GM12891 (cell line): ENCODE measurements at regions not wholly inside any gene's neighbourhood (a gene's known extent, or its start where the extent isn't known, plus 50 kb on each side); places are given as distances from the start of the nearest gene placed in this dataset.

Experiments used
- DNase-seq: peaks from one replicate; pipeline ENCODE4 v3.0.0; 2011; ENCODE audit warnings: low spot score; ENCODE audit not compliant: insufficient read length
- FAIRE-seq: peaks from 2 replicates; lab custom pipeline; 2011; peaks lifted over from hg19 to GRCh38; lab: Jason Lieb, UNC
- PAX5 ChIP-seq: IDR thresholded peaks from 2 replicates; pipeline ENCODE4 v1.6.1; 2011; ENCODE audit warnings: low read length, moderate library complexity, mild to moderate bottlenecking; ENCODE audit not compliant: insufficient read depth, severe bottlenecking
- POLR2A ChIP-seq: IDR thresholded peaks from 2 replicates; pipeline ENCODE4 v1.6.1; 2011; ENCODE audit warnings: low read depth, low read length, control low read depth
- POLR2AphosphoS5 ChIP-seq: IDR thresholded peaks from 2 replicates; pipeline ENCODE4 v1.6.1; 2011; ENCODE audit warnings: low read depth, low read length, control low read depth
- POU2F2 ChIP-seq: IDR thresholded peaks from 2 replicates; pipeline ENCODE4 v1.6.1; 2011; ENCODE audit warnings: low read depth, mild to moderate bottlenecking, control low read depth, low read length, moderate library complexity
- SPI1 ChIP-seq: IDR thresholded peaks from 2 replicates; pipeline ENCODE4 v1.6.1; 2011; ENCODE audit warnings: low read depth, low read length, control low read depth
- TAF1 ChIP-seq: IDR thresholded peaks from 2 replicates; pipeline ENCODE4 v1.6.1; 2011; ENCODE audit warnings: low read depth, low read length, control low read depth

DNA sequence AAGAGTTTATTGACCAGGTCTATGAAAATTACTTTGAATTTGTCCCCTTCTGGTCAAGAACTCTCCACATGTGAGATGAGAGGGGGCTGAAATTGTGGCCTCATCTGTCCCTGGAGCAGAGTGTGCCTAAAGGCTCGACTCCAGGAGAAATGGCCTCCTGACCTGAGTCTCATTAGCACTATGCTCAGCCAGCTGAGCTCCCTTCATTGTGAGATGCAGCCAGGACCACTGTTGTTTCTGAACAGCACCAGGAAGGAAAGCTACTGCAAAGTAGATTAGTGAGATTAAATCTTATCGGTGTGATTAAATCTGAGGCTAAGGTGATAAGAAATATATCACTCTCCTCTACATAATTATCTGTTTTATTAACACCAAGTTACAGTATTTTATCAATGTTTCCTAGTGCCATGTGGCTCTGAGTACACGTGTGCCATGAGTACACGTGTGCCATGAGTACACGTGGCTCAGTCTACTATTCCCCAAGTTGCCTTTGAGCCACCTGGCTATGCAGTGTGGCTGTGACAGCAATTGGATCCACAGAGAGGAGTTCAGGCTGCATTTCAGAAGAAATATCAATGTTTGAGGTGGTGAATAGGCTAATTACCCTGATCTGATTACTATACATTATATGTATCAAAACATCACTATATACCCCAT, 126.9 kb downstream of the IPMK start:
- no peak for DNase-seq
- no peak for FAIRE-seq
- TF ChIP-seq TAF1 (no peak), POU2F2 (no peak), SPI1 (no peak), PAX5 (no peak), POLR2AphosphoS5 (no peak), POLR2A (no peak)

DNA sequence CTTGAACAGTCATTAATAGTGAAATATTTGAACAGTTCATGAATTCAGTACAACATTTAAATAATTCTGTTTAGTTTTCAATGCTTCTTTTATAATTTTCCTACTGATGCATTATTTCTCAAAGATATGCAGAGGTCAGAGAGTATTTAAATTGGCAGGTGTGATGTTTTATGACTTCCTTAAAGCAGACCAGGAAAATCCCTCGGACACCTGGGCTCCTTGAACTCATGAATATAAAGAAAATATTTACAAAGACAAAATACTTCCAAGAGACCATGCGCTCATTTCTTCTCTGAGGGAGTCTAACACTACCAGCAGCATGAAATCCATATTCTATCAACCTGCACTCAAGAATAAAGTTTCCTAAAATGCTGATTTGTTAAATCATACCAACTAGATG, 127.6 kb downstream of the IPMK start:
- no peak for TF ChIP-seq SPI1
- no peak for TF ChIP-seq POLR2AphosphoS5
- no peak for TF ChIP-seq POU2F2
- no peak for TF ChIP-seq TAF1
- no peak for TF ChIP-seq PAX5
- TF ChIP-seq POLR2A, result no peak
- DNase-seq, result no peak
- FAIRE-seq, result no peak

DNA sequence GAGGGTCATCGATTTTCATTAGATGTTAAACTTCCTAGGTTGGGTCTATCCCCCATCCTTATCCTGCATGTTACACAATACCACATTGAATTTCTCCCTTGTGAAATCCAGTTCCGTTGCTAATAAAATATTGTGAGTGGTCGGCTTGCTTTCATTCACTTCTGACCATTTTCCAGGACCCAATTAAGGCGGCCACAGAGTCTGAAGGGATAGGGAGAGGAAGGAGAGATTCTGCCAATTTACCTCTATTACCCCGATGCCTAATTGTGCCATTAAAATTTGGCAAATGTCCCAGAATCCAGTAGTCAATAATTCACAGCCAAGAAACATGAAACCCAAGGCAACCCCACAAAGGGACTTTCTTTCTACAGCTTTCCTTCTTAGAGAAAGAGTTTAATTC, 129.9 kb downstream of the IPMK start:
- FAIRE-seq, result no peak
- DNase-seq, result no peak
- TF ChIP-seq PAX5, result no peak
- TF ChIP-seq POU2F2, result no peak
- TF ChIP-seq POLR2AphosphoS5, result no peak
- TF ChIP-seq POLR2A, result no peak
- TF ChIP-seq SPI1, result no peak
- TF ChIP-seq TAF1, result no peak

DNA sequence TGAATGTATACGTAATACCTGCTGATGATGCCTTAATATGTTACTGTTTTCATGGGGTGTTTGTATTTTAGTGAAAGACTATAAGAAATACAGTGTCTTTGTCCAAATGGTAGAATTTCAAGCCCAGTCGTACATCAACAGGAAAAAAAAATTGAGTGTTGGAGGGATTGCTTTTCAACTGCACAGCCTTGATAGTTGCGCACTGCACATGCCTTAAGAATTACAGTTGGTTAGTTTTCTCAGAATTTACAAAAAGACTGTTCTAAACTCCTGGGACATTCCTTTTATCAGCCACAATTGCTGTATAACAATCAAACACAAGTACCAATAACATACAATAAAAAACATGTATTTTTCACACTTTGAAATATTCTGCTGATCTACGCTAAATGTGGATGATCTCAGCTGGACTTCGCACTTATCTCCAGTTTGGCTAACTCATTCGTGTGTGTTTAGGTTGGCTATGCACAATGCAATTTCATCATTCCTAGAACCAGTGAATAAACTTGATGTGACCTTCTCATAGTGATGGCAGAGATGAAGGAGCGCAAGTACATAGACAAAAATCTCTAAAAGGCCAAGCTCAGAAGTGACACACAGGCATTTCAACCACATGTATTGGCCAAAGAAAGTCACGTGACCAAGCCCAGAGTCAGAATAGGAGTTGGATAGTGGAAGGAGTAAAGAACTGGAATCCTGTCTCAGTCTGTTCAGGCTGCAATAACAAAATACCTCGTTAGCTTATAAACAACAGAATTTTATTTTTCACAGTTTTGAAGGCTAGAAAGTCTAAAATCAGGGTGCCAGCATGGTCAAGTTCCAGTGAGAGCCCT, 152.3 kb downstream of the IPMK start:
- no peak for TF ChIP-seq POLR2AphosphoS5
- no peak for TF ChIP-seq TAF1
- TF ChIP-seq POU2F2, result no peak
- TF ChIP-seq PAX5, result no peak
- TF ChIP-seq SPI1, result no peak
- no peak for TF ChIP-seq POLR2A
- no peak for DNase-seq
- FAIRE-seq, result no peak

DNA sequence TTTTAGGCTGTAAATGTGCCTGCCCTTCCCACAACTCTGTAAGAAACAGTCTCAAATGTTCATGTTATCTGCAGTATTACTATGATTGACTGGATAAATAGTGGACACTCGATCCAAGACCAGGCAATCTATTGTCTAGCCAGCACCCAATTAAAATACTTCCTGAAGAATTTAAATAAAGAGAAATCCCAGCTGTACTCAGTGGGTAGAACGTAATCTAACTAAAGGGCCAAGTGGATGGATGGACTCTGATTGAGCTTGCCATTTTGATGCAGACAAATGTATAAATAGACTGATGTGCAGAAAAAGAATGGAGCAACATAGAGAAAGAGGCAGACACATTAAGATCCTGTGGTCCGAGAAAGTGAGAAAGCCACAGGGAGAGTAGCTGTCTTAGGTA, 158.0 kb downstream of the IPMK start:
- DNase-seq, result no peak
- FAIRE-seq, result no peak
- TF ChIP-seq POLR2AphosphoS5, result no peak

DNA sequence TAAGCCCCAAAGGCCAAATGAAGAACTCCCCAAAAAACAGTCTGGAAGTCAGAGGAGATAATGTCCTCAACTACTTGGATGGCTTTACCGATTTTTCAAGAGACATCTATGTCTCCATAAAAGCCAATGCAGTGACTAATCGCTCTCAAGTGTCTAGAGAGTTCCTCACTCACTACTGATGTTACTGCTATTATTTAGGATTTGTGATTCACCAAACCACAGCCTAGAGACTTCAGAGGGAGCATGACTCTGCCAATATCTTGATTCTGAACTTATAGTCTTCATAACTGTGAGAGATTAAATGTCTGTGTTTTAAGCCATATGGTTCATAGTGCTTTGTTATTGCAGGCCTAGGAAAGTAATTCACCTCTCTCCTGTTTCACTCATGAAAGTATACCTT, 160.2 kb downstream of the IPMK start:
- TF ChIP-seq POLR2AphosphoS5, result no peak
- TF ChIP-seq TAF1, result no peak
- TF ChIP-seq SPI1, result no peak
- no peak for TF ChIP-seq PAX5
- no peak for TF ChIP-seq POLR2A
- TF ChIP-seq POU2F2, result no peak
- no peak for FAIRE-seq

DNA sequence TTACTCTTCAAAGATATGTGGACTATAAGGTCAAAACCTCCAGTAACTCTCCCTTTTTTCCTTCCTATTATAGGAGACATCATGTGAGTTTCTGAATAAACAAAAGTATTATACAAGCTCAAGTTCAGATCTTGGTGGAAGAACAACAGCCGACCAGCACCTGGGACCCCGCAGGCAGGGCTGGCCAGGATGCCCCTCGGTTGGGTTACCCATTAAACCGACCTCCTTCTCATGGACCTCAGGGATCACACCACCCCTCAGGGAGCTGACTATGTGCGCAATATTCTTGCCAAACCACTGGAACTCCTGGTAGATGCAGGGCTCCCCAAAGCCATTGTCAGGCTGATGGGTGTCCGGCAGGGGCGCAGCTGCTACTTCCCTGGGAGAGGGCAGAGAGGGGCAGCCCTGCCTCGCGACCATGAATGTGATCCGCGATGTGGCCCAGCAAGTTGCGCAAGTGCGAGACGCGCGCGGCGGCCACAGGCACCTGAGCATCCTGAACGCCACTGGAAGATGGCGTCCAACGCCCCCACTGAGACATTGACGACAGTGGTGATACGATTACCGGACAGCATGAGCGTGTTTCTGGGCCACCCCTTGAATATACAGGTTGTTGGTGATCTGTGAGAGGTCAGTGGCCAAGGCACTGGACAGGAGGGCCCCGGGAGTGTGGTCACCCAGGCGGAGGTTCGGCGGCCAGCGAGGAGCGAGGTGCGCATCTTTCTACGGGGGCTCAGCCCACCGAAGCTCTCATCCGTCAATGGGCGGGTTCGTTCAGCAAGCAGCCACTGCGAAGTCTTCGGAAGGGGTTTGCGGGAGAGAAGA, 161.3 kb downstream of the IPMK start:
- DNase-seq (no peak), FAIRE-seq (no peak)
- no peak for TF ChIP-seq POU2F2
- no peak for TF ChIP-seq POLR2AphosphoS5
- TF ChIP-seq PAX5, result no peak
- no peak for TF ChIP-seq TAF1
- no peak for TF ChIP-seq SPI1
- TF ChIP-seq POLR2A, result no peak

More for the DNA sequence above, 160.2 kb downstream of the IPMK start:
- DNase-seq, result no peak

DNA sequence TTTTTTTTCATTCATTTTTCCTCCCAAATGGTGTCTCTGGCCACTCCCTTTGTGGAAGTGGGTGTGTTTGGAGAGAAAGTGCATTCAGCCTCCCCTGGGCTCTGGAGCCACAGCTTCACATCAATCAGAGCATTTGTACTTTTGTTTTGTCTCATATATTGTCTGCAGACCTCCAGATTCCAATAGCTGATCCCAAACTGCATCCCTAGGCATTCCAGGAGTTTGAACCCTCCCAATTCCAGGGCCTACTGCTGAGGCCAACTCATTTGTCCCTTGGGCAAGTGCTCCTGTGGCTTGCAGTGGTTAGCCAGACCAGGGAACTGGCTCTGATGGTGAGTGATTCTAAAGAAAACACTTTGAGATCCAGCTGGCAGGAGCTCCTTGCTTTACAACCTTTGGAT, 163.3 kb downstream of the IPMK start:
- TF ChIP-seq PAX5, result no peak
- TF ChIP-seq POU2F2, result no peak
- TF ChIP-seq POLR2AphosphoS5, result no peak
- TF ChIP-seq POLR2A, result no peak
- no peak for TF ChIP-seq TAF1
- TF ChIP-seq SPI1, result no peak
- FAIRE-seq (no peak), DNase-seq (no peak)

DNA sequence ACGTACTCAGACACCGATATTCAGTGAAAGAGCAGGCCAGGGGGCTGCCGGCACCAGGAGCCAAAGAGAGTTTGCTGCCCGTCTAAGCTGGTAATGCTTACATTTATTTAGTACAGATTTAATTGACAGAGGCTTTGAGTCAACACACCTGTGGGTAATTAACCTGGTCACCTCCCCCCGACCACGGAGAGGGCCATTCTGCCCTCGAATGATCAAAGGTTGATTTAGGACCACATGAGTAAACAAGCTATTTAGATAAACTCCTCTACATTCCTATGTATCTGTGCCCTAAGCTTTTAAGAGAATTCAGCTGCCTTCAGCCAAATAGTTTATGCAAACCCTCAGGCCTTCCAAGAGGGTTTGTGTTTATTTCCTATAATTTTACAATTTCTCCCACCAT, 164.8 kb downstream of the IPMK start:
- TF ChIP-seq POU2F2 (no peak), PAX5 (no peak), TAF1 (no peak), POLR2A (no peak), POLR2AphosphoS5 (no peak), SPI1 (no peak)
- no peak for FAIRE-seq
- DNase-seq, result no peak
